GM18519 (cell line): ENCODE measurements at regions not wholly inside any gene's neighbourhood (a gene's known extent, or its start where the extent isn't known, plus 50 kb on each side); places are given as distances from the start of the nearest gene placed in this dataset.

Experiments used
- ATAC-seq: cut with Tn5 transposase; IDR thresholded peaks from one replicate; pipeline ENCODE4 v1.9.1; 2021; ENCODE audit warnings: mild to moderate bottlenecking, moderate library complexity; ENCODE audit not compliant: unreplicated experiment, low FRiP score

- no peak for ATAC-seq
Measured at GRCh38 chr3:147977001-147977400, 567.8 kb downstream of the ZIC1 start.

GRCh38 chr3:147987549-147987948 lies 578.4 kb downstream of the ZIC1 start:
- ATAC-seq, result no peak

- no peak for ATAC-seq
Measured at GRCh38 chr3:147989344-147989743, 580.2 kb downstream of the ZIC1 start.

GRCh38 chr3:148002705-148003205 lies 593.6 kb downstream of the ZIC1 start:
- ATAC-seq, result no peak

GRCh38 chr3:148004331-148004730 lies 595.2 kb downstream of the ZIC1 start:
- no peak for ATAC-seq

- ATAC-seq, result no peak
Measured at GRCh38 chr3:148005456-148005855, 596.3 kb downstream of the ZIC1 start.

GRCh38 chr3:148006508-148006907 lies 597.3 kb downstream of the ZIC1 start:
- no peak for ATAC-seq

- ATAC-seq, result no peak
Measured at GRCh38 chr3:148008591-148008990, 599.4 kb downstream of the ZIC1 start.

GRCh38 chr3:148020861-148021260 lies 611.7 kb downstream of the ZIC1 start:
- ATAC-seq, result no peak

- ATAC-seq, result no peak
Measured at GRCh38 chr3:148021381-148021780, 612.2 kb downstream of the ZIC1 start.

- ATAC-seq, result no peak
Measured at GRCh38 chr3:148023994-148024393, 614.8 kb downstream of the ZIC1 start.

- ATAC-seq, result no peak
Measured at GRCh38 chr3:148026009-148026588, 616.9 kb downstream of the ZIC1 start.

GRCh38 chr3:148030975-148031374 lies 621.8 kb downstream of the ZIC1 start:
- ATAC-seq, result no peak

- no peak for ATAC-seq
Measured at GRCh38 chr3:148034353-148034752, 625.2 kb downstream of the ZIC1 start.

- ATAC-seq, result no peak
Measured at GRCh38 chr3:148036331-148036876, 627.2 kb downstream of the ZIC1 start.

- ATAC-seq, result no peak
Measured at GRCh38 chr3:148042663-148043445, 633.7 kb downstream of the ZIC1 start.

- ATAC-seq, result no peak
Measured at GRCh38 chr3:148044151-148044550, 635.0 kb downstream of the ZIC1 start.

GRCh38 chr3:148054999-148055398 lies 642.7 kb upstream of the AGTR1 start:
- ATAC-seq, result no peak

GRCh38 chr3:148062590-148062989 lies 635.1 kb upstream of the AGTR1 start:
- ATAC-seq, result no peak

GRCh38 chr3:148066802-148067201 lies 630.9 kb upstream of the AGTR1 start:
- no peak for ATAC-seq

GRCh38 chr3:148068466-148068865 lies 629.2 kb upstream of the AGTR1 start:
- ATAC-seq, result no peak

GRCh38 chr3:148070041-148070440 lies 627.7 kb upstream of the AGTR1 start:
- no peak for ATAC-seq
